HUES48 (cell line): ENCODE measurements at regions not wholly inside any gene's neighbourhood (a gene's known extent, or its start where the extent isn't known, plus 50 kb on each side); places are given as distances from the start of the nearest gene placed in this dataset.
"Not testable (repeated sequence)": the region's sequence is repeated elsewhere in the genome, so short reads cannot be mapped to it uniquely, and the experiment has no call there.

ENCODE experiments used
- H3K27ac ChIP-seq: one replicate; pipeline ENCODE4 v1.7.0; 2013; ENCODE audit warnings: low read depth, low read length, inconsistent platforms
- H3K27me3 ChIP-seq: 2 replicates; pipeline ENCODE4 v1.6.1; 2013; ENCODE audit warnings: mild to moderate bottlenecking, low read length; ENCODE audit not compliant: control insufficient read depth, insufficient read depth
- H3K36me3 ChIP-seq: 2 replicates; pipeline ENCODE4 v1.6.1; 2013; ENCODE audit warnings: low read length; ENCODE audit not compliant: control insufficient read depth, insufficient read depth
- H3K4me1 ChIP-seq: 2 replicates; pipeline ENCODE4 v1.6.1; 2013; ENCODE audit warnings: mild to moderate bottlenecking, low read length; ENCODE audit not compliant: control insufficient read depth, insufficient read depth
- H3K4me3 ChIP-seq: 2 replicates; pipeline ENCODE4 v1.5.1; 2013; ENCODE audit warnings: mild to moderate bottlenecking, low read depth, low read length
- H3K9ac ChIP-seq: 2 replicates; pipeline ENCODE4 v1.6.1; 2013; ENCODE audit warnings: mild to moderate bottlenecking, low read depth, low read length, moderate library complexity
- H3K9me3 ChIP-seq: 2 replicates; pipeline ENCODE4 v1.6.1; 2013; ENCODE audit warnings: low read length; ENCODE audit not compliant: control insufficient read depth, insufficient read depth

DNA sequence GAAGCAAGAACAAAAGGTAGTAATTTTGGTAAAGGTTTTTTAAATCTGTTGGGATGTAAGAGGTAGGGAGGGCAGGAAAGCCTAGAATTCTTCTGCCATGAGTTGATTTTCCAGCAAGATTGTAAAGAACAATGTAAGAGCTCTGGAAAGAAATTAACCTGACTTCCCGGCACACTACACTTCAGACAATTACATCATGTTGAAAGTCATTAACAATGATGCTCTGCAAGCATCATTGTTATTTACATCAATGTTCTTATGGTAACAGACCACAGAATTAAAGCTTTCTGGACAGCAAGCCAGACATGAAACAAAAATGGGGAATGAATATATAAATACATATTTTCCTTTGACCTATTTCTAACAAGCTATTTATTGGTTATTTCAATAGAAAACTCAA lies 342.2 kb downstream of the CEP170 start:
- not testable (repeated sequence) for H3K27ac ChIP-seq, H3K36me3 ChIP-seq, H3K4me1 ChIP-seq, H3K9me3 ChIP-seq, H3K4me3 ChIP-seq, H3K27me3 ChIP-seq, H3K9ac ChIP-seq

DNA sequence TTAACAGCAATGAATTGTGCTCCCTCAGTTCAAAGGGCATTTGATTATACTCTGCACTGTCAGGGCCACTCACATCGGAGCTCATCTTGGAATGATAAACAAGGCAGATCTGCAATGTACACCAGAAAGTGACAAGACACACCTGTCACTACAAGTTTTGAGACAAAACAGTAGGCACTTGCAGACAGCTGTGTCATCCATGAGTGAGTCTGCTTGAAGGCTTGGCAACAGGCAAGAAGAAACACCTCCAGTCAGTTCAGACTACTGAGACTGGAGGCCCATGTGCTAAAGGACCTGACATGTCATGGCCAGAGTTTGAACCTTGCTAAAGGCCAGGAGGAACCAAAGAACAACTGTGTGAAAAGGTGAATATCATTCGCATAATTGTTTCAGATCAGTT lies 354.5 kb downstream of the CEP170 start:
- not testable (repeated sequence) for H3K27ac ChIP-seq, H3K9ac ChIP-seq, H3K4me3 ChIP-seq, H3K36me3 ChIP-seq, H3K4me1 ChIP-seq, H3K27me3 ChIP-seq, H3K9me3 ChIP-seq

GRCh38 chr1:242890192-242890741 lies 364.8 kb downstream of the CEP170 start:
- H3K4me3 ChIP-seq = peak overlapping the region; percentile 43; the same call in 1 of the 2 replicates
- H3K9me3 ChIP-seq = no peaks in the 10 kb centered on the region
- H3K9ac ChIP-seq = no peak overlapping the region
- H3K27me3 ChIP-seq = no peaks in the 10 kb centered on the region
- H3K36me3 ChIP-seq = no peaks in the 10 kb centered on the region
- H3K27ac ChIP-seq = no peak overlapping the region
- H3K4me1 ChIP-seq = no peaks in the 10 kb centered on the region

- H3K9me3 ChIP-seq = no peaks in the 10 kb centered on the region
- H3K9ac ChIP-seq = no peak overlapping the region
- H3K27ac ChIP-seq = no peak overlapping the region
- H3K4me3 ChIP-seq = no peak overlapping the region
- no peaks in the 10 kb centered on the region for H3K4me1 ChIP-seq
- no peaks in the 10 kb centered on the region for H3K27me3 ChIP-seq
- no peaks in the 10 kb centered on the region for H3K36me3 ChIP-seq
These were observed 361.6 kb upstream of the PLD5 start for GRCh38 chr1:242886137-242886536.

- not testable (repeated sequence) for H3K36me3 ChIP-seq, H3K4me3 ChIP-seq, H3K4me1 ChIP-seq, H3K27ac ChIP-seq, H3K9me3 ChIP-seq, H3K9ac ChIP-seq, H3K27me3 ChIP-seq
These were observed 355.5 kb upstream of the PLD5 start for GRCh38 chr1:242880022-242880421.

- no peaks in the 10 kb centered on the region for H3K27me3 ChIP-seq
- no peaks in the 10 kb centered on the region for H3K36me3 ChIP-seq
- no peaks in the 10 kb centered on the region for H3K9me3 ChIP-seq
- H3K27ac ChIP-seq = no peak overlapping the region
- no peak overlapping the region for H3K4me3 ChIP-seq
- no peak overlapping the region for H3K9ac ChIP-seq
- H3K4me1 ChIP-seq = no peaks in the 10 kb centered on the region
These were observed 353.2 kb upstream of the PLD5 start for GRCh38 chr1:242877743-242878142.

- no peaks in the 10 kb centered on the region for H3K27me3 ChIP-seq
These were observed 352.7 kb upstream of the PLD5 start for GRCh38 chr1:242877229-242877628.

DNA sequence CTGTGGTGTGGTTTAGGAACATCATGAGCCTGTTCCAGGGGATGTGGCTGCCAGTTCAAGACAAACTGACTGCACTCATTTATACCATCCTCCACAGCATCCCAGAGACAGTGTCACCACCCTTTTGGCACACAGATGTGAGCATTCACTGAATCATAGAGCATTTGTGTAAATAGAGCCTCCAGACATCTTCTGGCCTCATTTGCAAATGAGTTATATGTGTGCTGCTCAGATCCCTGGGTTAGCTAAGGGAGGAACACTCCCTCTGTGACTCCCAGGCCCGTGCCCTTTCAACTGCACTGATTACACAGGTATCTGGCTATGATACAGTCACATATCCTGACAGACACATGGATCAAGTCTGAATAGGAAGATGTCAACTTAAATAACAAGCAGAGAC lies 351.5 kb upstream of the PLD5 start:
- H3K9me3 ChIP-seq = no peaks in the 10 kb centered on the region
- H3K9ac ChIP-seq = no peak overlapping the region
- H3K4me1 ChIP-seq = no peaks in the 10 kb centered on the region
- no peak overlapping the region for H3K4me3 ChIP-seq
- H3K27me3 ChIP-seq = no peaks in the 10 kb centered on the region
- no peak overlapping the region for H3K27ac ChIP-seq
- no peaks in the 10 kb centered on the region for H3K36me3 ChIP-seq

More at GRCh38 chr1:242877229-242877628, 352.7 kb upstream of the PLD5 start:
- Histone ChIP-seq H3K9ac (no peak overlapping the region), H3K4me3 (no peak overlapping the region), H3K36me3 (no peaks in the 10 kb centered on the region), H3K27ac (no peak overlapping the region), H3K9me3 (no peaks in the 10 kb centered on the region), H3K4me1 (no peaks in the 10 kb centered on the region)

- Histone ChIP-seq H3K4me1 (no peaks in the 10 kb centered on the region), H3K9ac (no peak overlapping the region), H3K9me3 (no peaks in the 10 kb centered on the region), H3K4me3 (no peak overlapping the region), H3K36me3 (no peaks in the 10 kb centered on the region), H3K27ac (no peak overlapping the region), H3K27me3 (no peaks in the 10 kb centered on the region)
These were observed 349.2 kb upstream of the PLD5 start for GRCh38 chr1:242873661-242874060.

DNA sequence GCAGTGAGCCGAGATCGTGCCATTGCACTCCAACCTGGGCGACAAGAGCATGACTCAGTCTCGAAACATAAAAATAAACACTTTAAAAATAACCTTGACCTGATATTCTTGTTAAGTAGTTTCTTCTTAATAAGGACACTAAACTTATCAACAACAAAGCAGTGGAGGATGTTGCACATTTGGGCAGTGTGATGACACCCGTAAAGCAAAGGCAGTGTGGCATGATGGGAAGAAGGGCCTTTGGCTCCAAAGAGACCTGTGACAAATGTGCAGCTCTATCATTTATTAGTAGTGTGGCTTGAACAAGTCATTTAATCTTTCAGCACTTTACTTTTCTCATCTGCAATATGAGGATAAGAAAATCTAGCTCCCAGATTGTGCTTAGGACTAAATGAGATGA lies 348.0 kb upstream of the PLD5 start:
- no peaks in the 10 kb centered on the region for H3K27me3 ChIP-seq
- H3K36me3 ChIP-seq = no peaks in the 10 kb centered on the region
- no peaks in the 10 kb centered on the region for H3K4me1 ChIP-seq
- no peaks in the 10 kb centered on the region for H3K9me3 ChIP-seq
- no peak overlapping the region for H3K27ac ChIP-seq
- no peak overlapping the region for H3K4me3 ChIP-seq
- no peak overlapping the region for H3K9ac ChIP-seq

DNA sequence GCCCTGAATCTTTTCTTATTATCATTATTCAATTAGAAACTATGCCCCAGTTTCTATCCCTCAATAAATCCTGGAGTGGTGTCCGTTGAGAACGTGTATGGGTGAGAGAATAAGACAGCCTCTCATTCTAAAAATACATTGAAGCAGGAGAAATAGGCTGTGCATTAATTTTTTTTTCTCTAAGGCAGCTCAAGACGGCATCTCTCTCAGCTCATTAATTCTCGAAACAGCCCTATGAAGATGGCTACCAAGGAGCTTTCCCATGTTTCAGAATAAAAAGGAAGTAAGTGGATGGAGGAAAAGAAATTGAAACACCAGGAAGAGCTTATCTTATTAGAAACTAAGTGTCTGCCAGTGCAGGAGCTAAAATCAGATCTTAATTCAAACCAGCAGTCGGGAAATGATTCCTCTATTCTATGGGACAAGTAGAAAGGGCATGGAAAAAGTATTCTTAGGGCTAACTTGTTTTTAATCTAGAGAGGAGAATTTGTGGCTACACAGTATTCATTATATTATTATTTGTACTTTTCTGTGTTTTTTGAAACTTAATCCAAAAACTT lies 347.1 kb upstream of the PLD5 start:
- no peak overlapping the region for H3K27ac ChIP-seq

GRCh38 chr1:242870966-242871365 lies 346.5 kb upstream of the PLD5 start:
- no peak overlapping the region for H3K4me3 ChIP-seq
- no peak overlapping the region for H3K27ac ChIP-seq
- H3K36me3 ChIP-seq = no peaks in the 10 kb centered on the region
- H3K9me3 ChIP-seq = no peaks in the 10 kb centered on the region
- no peak overlapping the region for H3K9ac ChIP-seq
- H3K4me1 ChIP-seq = no peaks in the 10 kb centered on the region
- H3K27me3 ChIP-seq = no peaks in the 10 kb centered on the region

More for the DNA sequence above, 347.1 kb upstream of the PLD5 start:
- H3K4me3 ChIP-seq = no peak overlapping the region
- H3K9me3 ChIP-seq = no peaks in the 10 kb centered on the region
- H3K27me3 ChIP-seq = no peaks in the 10 kb centered on the region
- no peaks in the 10 kb centered on the region for H3K4me1 ChIP-seq
- H3K9ac ChIP-seq = no peak overlapping the region
- no peaks in the 10 kb centered on the region for H3K36me3 ChIP-seq
